Activated gamma-delta T cell (primary cell): ENCODE measurements at regions not wholly inside any gene's neighbourhood (a gene's known extent, or its start where the extent isn't known, plus 50 kb on each side); places are given as distances from the start of the nearest gene placed in this dataset.
"Not testable (repeated sequence)": the region's sequence is repeated elsewhere in the genome, so short reads cannot be mapped to it uniquely, and the experiment has no call there.

Source experiments
- DNase-seq: peaks from one replicate; lab custom pipeline; 2025; lab: John Stamatoyannopoulos, UW

DNA sequence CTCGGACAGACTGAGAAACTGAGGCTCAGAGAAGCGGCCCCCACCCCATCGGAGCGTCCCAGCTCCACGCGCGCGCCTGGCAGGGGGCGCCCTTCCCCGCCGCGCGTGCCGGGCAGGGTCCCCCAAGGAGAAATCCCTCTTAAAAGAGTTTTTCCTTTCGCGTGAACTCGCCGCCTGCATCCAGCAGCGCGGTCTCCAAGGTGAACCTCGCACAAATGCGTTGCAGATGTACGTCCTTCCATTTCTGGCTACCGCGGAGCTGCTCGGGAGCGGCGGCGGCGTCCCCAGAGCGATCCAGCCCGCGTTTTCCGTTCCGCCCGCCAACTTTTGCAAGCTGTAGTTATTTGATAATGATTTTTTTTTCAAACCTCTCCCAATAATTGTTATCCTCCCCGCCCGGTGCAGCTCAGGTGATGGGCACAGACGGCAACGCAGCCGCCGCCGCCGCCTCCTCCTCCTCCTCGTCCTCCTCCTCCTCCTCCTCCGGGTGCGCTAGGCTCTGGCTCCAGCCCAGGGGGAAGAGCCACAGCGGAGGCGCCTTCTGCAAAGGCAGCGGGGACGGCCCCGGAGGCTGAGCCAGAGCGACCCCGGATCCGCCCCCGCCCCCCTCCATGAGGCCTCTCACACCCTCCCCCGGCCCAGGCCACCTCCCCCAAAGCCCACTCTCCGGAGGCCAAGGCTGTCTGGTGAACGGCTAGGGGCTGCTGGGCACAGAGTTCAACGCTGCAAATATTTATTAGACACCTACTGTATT lies 74.0 kb upstream of the CUX1 start:
- peak; percentile 45 for DNase-seq

- no peak for DNase-seq
Measured at GRCh38 chr7:101743995-101744360, 73.4 kb upstream of the CUX1 start.

DNA sequence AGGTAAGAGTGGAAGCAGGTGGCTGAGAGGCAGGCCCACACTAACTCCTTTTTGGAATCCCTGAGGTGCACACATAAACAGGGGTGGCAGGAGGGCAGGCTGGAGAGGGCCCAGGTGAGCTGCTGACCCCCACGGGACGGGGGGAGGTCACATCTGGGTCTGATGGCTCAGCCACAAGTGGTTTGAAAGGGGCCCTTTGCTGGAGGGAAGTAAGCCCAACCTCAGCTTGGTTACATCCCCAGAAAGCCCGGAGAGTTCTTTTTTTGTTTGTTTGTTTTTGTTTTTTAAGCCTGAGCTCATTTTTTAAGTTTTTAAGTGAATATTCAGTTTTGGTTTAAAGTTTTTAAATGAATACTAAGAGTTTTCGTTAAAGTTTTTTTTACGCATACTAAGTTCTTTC lies 72.8 kb upstream of the CUX1 start:
- DNase-seq = no peak

DNA sequence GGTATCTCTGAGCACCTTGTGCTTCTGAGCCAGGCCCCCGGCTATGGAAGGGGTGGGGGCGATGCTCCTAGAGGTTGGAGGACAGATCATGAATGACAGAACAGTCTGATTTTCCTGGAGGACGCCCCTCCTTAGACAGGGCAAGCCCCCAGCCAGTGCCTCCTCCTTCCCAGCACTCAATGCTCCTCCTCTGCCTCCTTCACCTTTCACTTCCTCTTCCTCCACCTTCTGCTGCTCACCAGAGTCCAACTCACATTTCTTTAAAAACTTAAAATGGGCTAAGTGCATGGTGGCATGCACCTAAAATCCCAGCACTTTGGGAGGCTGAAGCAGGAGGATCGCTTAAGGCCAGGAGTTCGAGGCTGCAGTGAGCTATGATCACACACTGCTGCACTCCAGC lies 71.1 kb upstream of the CUX1 start:
- DNase-seq = no peak

- DNase-seq = no peak
Measured at GRCh38 chr7:101747053-101747878, 70.2 kb upstream of the CUX1 start.

GRCh38 chr7:101747879-101748345 lies 69.5 kb upstream of the CUX1 start:
- DNase-seq = no peak

- no peak for DNase-seq
Measured at GRCh38 chr7:101749891-101750290, 67.5 kb upstream of the CUX1 start.

GRCh38 chr7:101753316-101753715 lies 64.1 kb upstream of the CUX1 start:
- DNase-seq = no peak

- no peak for DNase-seq
Measured at GRCh38 chr7:101754424-101755159, 62.8 kb upstream of the CUX1 start.

DNA sequence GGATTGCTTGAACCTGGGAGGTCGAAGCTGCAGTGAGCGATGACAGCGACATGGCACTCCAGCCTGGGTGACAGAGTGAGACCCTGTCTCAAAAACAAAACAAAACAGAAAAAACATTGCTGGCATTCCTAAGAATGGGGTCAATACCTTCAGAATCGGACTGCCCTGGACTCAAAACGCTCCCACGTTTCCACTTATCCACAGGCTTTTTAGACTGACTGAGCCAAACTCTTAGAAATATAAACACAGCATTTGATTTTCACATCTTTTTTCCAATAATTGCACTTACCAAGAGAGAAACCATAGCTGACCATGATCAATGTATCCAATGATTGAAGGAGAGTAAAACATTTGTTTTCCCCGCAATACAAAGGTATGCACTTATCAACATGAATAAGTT lies 59.5 kb upstream of the CUX1 start:
- no peak for DNase-seq

DNA sequence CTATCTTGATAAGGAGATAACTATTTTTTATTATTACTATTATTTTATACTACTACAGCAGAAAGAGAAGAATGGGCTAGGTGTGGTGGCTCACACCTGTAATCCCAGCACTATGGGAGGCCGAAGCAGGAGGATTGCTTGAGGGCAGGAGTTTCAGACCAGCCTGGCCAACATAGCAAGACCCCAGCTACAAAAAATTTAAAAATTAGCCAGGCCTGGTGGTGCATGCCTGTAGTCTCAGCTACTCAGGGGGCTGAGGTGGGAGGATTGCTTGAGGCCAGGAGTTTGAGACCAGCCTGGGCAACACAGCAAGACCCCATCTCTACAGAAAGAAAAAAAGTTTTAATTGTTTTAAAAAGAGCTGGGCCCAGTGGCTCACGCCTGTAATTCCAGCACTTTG lies 58.9 kb upstream of the CUX1 start:
- DNase-seq = not testable (repeated sequence)

GRCh38 chr7:101764221-101764620 lies 53.2 kb upstream of the CUX1 start:
- DNase-seq = no peak

DNA sequence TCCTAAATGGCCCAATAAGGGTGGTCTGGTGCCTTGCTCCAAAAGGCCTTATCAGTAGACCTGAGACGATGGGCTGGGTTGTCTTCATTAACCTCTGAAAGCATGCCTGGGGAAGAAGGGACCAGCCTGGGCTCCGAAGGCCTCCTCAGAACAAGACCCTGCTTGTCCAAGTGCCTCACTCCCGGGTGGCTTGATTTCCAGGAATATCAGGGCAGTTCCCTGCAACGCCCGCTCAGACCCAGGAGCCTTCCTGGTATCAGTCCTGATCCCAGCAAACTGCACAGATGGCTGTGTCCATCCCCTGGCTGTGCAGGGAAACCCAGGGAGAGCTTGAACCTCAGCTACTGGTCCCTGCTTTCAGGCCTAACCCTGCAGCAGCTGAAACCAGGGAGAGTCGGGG lies 49.9 kb upstream of the CUX1 start:
- DNase-seq = no peak
